Activated T-helper 1 cell treated with anti-CD3 and anti-CD28 coated beads, Interleukin-12 subunit alpha, Interleukin-12 subunit beta, Interleukin-2, Interleukin-4 antibody, amounts not matched to agents 30 ng/mL and 10 ng/mL and 1 ng/mL, durations not matched to agents 14 hours and 24 hours and 36 hours (primary cell): ENCODE measurements at regions not wholly inside any gene's neighbourhood (a gene's known extent, or its start where the extent isn't known, plus 50 kb on each side); places are given as distances from the start of the nearest gene placed in this dataset.

ENCODE experiments used
- DNase-seq: peaks from one replicate; pipeline ENCODE4 v3.0.0; 2021; ENCODE audit warnings: low spot score
- H3K27ac Mint-ChIP-seq: one replicate; pipeline ENCODE4 v1.8.0; 2021; ENCODE audit warnings: mild to moderate bottlenecking, mixed read lengths
- H3K27me3 Mint-ChIP-seq: one replicate; pipeline ENCODE4 v1.8.0; 2022; ENCODE audit warnings: mild to moderate bottlenecking, moderate library complexity, mixed read lengths; ENCODE audit not compliant: insufficient read depth
- H3K36me3 Mint-ChIP-seq: one replicate; pipeline ENCODE4 v1.8.0; 2021; ENCODE audit warnings: low read depth, mixed read lengths
- H3K4me1 Mint-ChIP-seq: one replicate; pipeline ENCODE4 v1.8.0; 2021; ENCODE audit warnings: low read depth, mixed read lengths
- H3K4me3 Mint-ChIP-seq: one replicate; pipeline ENCODE4 v1.8.0; 2021; ENCODE audit warnings: mild to moderate bottlenecking, moderate library complexity, mixed read lengths
- H3K9me3 Mint-ChIP-seq: one replicate; pipeline ENCODE4 v1.8.0; 2021; ENCODE audit warnings: mixed read lengths
- intact Hi-C: fragments of 100-400 bp; cut with micrococcal nuclease; formaldehyde crosslinking; loops from one replicate; pipeline ENCODE4 v1.15.1; 2024

GRCh38 chr10:83654689-83655088 is 484.6 kb upstream of the GHITM start:
- H3K4me1 Mint-ChIP-seq = no peaks in the 10 kb centered on the region
- no peak overlapping the region for H3K27ac Mint-ChIP-seq
- intact Hi-C loops = no loop called here
- no peaks in the 10 kb centered on the region for H3K9me3 Mint-ChIP-seq
- no peak overlapping the region for H3K4me3 Mint-ChIP-seq
- H3K36me3 Mint-ChIP-seq = no peaks in the 10 kb centered on the region
- DNase-seq = no peak
- H3K27me3 Mint-ChIP-seq = no peaks in the 10 kb centered on the region

DNA sequence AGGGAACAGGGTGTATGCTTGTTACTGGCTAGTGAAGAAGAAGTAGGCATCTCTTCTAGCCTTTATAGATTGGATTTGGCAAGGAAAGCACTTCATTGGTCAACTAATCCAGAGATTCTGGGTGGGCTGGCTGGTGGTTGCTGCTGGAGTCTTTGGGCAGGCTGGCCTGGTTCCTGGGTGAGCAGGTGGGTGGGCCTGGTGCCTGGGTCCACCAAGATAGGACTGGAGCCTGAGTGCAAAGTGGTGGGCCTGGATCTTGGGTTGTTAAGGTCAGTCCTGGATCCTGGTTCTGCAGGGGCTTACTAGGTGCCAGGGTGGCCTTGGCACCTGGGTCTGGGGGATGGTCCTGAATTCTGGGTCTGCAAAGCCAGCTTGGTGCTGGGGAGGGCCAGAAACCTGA is 482.4 kb upstream of the GHITM start:
- H3K4me1 Mint-ChIP-seq = no peaks in the 10 kb centered on the region
- no peak overlapping the region for H3K4me3 Mint-ChIP-seq
- no peaks in the 10 kb centered on the region for H3K9me3 Mint-ChIP-seq
- H3K36me3 Mint-ChIP-seq = no peaks in the 10 kb centered on the region
- no peak for DNase-seq
- no peak overlapping the region for H3K27ac Mint-ChIP-seq
- no peaks in the 10 kb centered on the region for H3K27me3 Mint-ChIP-seq
- intact Hi-C loops = no loop called here

GRCh38 chr10:83657487-83657886 is 481.8 kb upstream of the GHITM start:
- H3K4me3 Mint-ChIP-seq = no peak overlapping the region
- intact Hi-C loops = no loop called here
- H3K27ac Mint-ChIP-seq = no peak overlapping the region
- H3K27me3 Mint-ChIP-seq = no peaks in the 10 kb centered on the region
- DNase-seq = no peak
- H3K4me1 Mint-ChIP-seq = no peaks in the 10 kb centered on the region
- H3K9me3 Mint-ChIP-seq = no peaks in the 10 kb centered on the region
- no peaks in the 10 kb centered on the region for H3K36me3 Mint-ChIP-seq

DNA sequence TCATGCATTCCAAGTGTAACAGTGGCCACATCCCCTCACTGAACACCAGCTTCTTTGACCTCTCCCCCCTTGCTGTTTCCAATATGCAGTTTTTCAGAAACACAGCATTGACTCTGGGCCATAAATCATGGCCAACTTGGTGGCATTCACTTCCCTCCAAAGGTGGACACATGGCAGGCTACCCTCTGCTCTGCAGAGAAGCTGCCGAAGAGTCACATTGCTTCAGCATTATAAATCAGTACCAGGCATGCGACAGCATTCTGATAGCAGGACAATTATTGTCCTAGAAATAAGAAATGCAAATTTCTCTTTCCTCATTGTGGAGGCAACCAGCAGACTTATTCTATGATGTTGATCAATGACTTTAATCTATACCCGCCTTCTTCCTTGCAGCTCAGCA is 475.4 kb upstream of the GHITM start:
- Mint-ChIP-seq H3K4me3 (no peak overlapping the region), H3K9me3 (no peaks in the 10 kb centered on the region), H3K4me1 (no peaks in the 10 kb centered on the region), H3K36me3 (no peaks in the 10 kb centered on the region), H3K27me3 (no peaks in the 10 kb centered on the region), H3K27ac (no peak overlapping the region)
- intact Hi-C loops = no loop called here
- no peak for DNase-seq

DNA sequence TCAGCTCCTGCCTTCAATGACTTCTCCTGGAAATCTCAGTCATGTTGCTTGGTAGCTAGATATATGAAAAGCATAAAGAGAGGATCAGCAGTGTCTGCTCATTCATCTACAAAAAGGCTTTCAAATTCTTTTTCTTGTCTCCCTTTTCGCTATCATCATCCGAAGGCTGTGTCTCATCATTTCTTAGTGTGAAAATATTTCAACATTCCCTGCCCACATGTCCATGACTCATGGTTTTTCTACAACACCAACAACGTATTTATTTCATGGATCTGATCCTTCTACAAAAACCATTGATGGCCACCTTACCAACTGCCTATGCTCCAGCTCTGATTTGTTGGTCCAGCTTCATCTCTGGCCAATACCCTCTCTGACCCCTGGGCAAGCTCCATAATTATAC is 472.5 kb upstream of the GHITM start:
- no peaks in the 10 kb centered on the region for H3K4me1 Mint-ChIP-seq
- H3K27ac Mint-ChIP-seq = no peak overlapping the region

DNA sequence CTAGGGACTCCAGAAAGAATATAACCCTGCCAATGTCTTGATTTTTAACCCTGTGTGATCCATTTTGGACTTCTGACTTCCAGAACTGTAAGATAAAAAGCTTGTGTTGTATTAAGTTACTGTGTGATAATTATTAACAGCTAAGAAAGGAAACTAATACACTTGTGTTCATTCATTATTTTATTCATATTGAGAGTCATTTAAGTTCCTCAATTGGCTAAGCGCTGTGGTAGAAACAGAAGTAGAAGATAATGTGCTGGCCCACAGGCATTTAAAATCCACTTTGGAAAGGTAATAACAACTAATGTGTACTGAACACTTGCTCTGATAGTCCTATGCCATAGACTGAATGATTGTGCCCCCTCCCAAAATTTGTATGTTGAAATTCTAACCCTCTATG is 471.7 kb upstream of the GHITM start:
- intact Hi-C loops = no loop called here
- no peaks in the 10 kb centered on the region for H3K36me3 Mint-ChIP-seq

More for the DNA sequence above, 472.5 kb upstream of the GHITM start:
- H3K27me3 Mint-ChIP-seq = no peaks in the 10 kb centered on the region
- intact Hi-C loops = no loop called here
- no peaks in the 10 kb centered on the region for H3K9me3 Mint-ChIP-seq
- H3K36me3 Mint-ChIP-seq = no peaks in the 10 kb centered on the region
- H3K4me3 Mint-ChIP-seq = no peak overlapping the region
- DNase-seq = no peak

GRCh38 chr10:83673316-83673715 is 466.0 kb upstream of the GHITM start:
- Mint-ChIP-seq H3K27me3 (peaks cover 2% of the 10 kb centered on the region), H3K27ac (no peak overlapping the region), H3K4me1 (peaks cover 1% of the 10 kb centered on the region), H3K36me3 (no peaks in the 10 kb centered on the region), H3K4me3 (no peak overlapping the region), H3K9me3 (no peaks in the 10 kb centered on the region)
- intact Hi-C loops = no loop called here
- no peak for DNase-seq

More for the DNA sequence above, 471.7 kb upstream of the GHITM start:
- Mint-ChIP-seq H3K4me3 (no peak overlapping the region), H3K9me3 (no peaks in the 10 kb centered on the region), H3K4me1 (no peaks in the 10 kb centered on the region), H3K27me3 (no peaks in the 10 kb centered on the region), H3K27ac (no peak overlapping the region)
- no peak for DNase-seq

GRCh38 chr10:83677795-83678194 is 461.5 kb upstream of the GHITM start:
- Mint-ChIP-seq H3K36me3 (no peaks in the 10 kb centered on the region), H3K27me3 (peaks cover 2% of the 10 kb centered on the region), H3K27ac (no peak overlapping the region), H3K4me3 (no peak overlapping the region), H3K4me1 (peaks cover 23% of the 10 kb centered on the region), H3K9me3 (no peaks in the 10 kb centered on the region)
- DNase-seq = no peak
- intact Hi-C loops = no loop called here

DNA sequence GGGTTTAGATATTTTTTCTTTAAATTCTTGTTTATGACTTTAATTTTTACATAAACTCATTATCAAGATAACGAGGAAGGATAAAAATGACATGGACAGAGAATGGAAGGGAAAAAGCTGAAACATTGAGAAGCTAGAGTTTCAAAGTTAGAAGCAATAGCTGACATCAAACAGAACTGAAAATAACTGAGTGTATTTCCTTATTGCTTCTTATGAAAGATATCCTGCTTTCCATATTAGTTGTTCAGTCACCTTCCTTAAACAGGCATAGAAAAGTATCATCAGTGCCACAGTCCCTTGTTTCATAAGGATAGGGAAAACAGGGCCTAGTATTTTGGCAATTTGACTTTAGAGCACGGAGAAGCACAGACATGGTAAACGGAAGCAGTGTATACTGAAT is 460.5 kb upstream of the GHITM start:
- Mint-ChIP-seq H3K36me3 (no peaks in the 10 kb centered on the region), H3K9me3 (no peaks in the 10 kb centered on the region), H3K27ac (no peak overlapping the region), H3K4me3 (no peak overlapping the region), H3K4me1 (peaks cover 23% of the 10 kb centered on the region), H3K27me3 (peaks cover 2% of the 10 kb centered on the region)
- no peak for DNase-seq
- intact Hi-C loops = no loop called here

GRCh38 chr10:83680470-83680891 is 458.8 kb upstream of the GHITM start:
- H3K4me3 Mint-ChIP-seq = peak overlapping the region; percentile 51
- H3K36me3 Mint-ChIP-seq = no peaks in the 10 kb centered on the region
- H3K27me3 Mint-ChIP-seq = peaks cover 2% of the 10 kb centered on the region
- peak; percentile 40 for DNase-seq
- peaks cover 23% of the 10 kb centered on the region for H3K4me1 Mint-ChIP-seq
- intact Hi-C loops = no loop called here
- H3K27ac Mint-ChIP-seq = peak overlapping the region; percentile 79
- no peaks in the 10 kb centered on the region for H3K9me3 Mint-ChIP-seq

GRCh38 chr10:83682414-83682813 is 456.9 kb upstream of the GHITM start:
- peaks cover 2% of the 10 kb centered on the region for H3K27me3 Mint-ChIP-seq
- intact Hi-C loops = no loop called here
- no peaks in the 10 kb centered on the region for H3K36me3 Mint-ChIP-seq
- H3K27ac Mint-ChIP-seq = no peak overlapping the region
- no peak for DNase-seq
- peaks cover 23% of the 10 kb centered on the region for H3K4me1 Mint-ChIP-seq
- H3K4me3 Mint-ChIP-seq = no peak overlapping the region
- no peaks in the 10 kb centered on the region for H3K9me3 Mint-ChIP-seq

- H3K9me3 Mint-ChIP-seq = no peaks in the 10 kb centered on the region
- intact Hi-C loops = no loop called here
- peaks cover 11% of the 10 kb centered on the region for H3K4me1 Mint-ChIP-seq
- no peaks in the 10 kb centered on the region for H3K36me3 Mint-ChIP-seq
- no peak overlapping the region for H3K27ac Mint-ChIP-seq
- H3K4me3 Mint-ChIP-seq = no peak overlapping the region
- H3K27me3 Mint-ChIP-seq = peaks cover 2% of the 10 kb centered on the region
- DNase-seq = no peak
These were observed 453.9 kb upstream of the GHITM start for GRCh38 chr10:83685458-83685857.

GRCh38 chr10:83691791-83692596 is 447.3 kb upstream of the GHITM start:
- Mint-ChIP-seq H3K4me3 (no peak overlapping the region), H3K9me3 (no peaks in the 10 kb centered on the region), H3K36me3 (no peaks in the 10 kb centered on the region), H3K27me3 (no peaks in the 10 kb centered on the region), H3K27ac (no peak overlapping the region), H3K4me1 (no peaks in the 10 kb centered on the region)
- no peak for DNase-seq
- intact Hi-C loops = no loop called here

DNA sequence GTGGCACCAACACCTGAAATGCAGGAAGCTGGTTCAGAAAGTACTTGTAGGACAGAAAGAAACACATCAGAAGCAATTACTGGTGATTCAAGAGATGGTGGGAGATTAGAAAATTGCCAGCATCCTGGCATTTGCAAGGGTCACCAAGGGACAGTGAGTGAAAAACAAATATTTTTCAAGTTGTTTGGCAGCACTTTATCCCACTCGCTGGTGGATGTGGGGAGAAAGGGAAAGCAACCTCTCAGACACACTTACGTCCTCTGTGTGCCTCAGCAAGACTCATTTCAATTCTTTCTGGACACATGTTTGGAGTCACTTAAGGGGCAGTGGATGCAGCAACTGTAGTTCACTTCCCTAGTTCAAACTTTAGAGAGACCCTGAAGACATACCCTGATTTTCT is 440.4 kb upstream of the GHITM start:
- Mint-ChIP-seq H3K36me3 (no peaks in the 10 kb centered on the region), H3K27ac (no peak overlapping the region), H3K4me1 (no peaks in the 10 kb centered on the region)

More for the DNA sequence above, 440.4 kb upstream of the GHITM start:
- Mint-ChIP-seq H3K9me3 (peaks cover 6% of the 10 kb centered on the region), H3K4me3 (no peak overlapping the region), H3K27me3 (no peaks in the 10 kb centered on the region)
- no peak for DNase-seq
- intact Hi-C loops = no loop called here
